ENCODE measurements at regions not wholly inside any gene's neighbourhood (a gene's known extent, or its start where the extent isn't known, plus 50 kb on each side); places are given as distances from the start of the nearest gene placed in this dataset.

DNA sequence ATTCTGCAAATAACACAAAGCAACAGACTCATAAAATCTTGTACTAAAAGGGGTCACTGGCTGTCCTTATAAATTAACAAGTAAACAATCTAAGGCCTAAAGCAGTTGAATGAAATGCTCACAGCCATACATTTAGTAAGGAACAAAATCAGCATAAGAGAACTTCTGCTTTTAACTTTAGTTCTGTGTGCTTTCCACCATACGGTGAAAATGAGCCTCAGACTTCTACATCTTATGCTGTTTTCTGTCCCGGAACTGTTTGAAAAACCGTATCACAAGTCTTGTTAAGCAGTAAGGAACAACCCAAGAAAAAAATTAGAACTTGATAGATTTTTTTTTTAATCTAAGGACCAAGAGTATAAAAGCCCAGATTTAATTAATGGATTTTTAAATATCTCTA, 549.1 kb upstream of the MIR17HG start:
- no peak for DNase-seq (ENCODE audit: low read depth in 1 of 2, low spot score in 1 of 2)

DNA sequence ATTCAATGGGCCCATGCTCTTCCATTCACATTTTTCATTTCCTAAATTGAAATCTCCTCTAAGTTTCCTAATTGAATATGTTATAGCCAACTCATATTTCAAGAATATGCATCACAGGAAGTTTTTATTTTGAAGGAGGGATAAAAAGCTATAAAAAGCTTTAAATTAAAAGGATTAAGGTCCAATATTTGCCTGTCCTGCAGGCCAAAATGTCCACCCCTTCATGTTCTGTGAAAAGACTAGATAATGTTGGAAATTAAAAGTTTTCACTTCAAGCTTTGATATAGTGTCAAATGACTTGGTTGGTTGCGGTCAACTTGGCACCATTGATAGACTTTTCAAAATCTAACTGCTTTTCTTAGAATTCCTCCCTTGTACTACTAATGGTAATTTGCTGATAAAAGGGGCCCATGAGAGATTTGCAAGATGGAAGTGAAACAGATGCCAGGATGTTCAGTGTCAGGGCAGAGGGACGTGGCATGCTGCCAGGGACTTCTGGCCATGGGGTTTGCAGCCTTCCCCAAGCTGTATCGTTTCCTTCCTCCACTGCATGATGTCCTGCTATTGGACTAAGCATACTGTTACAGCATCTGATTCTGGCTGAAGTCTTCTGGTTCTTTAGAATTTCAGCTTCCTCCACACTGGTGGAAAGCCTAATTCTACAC, 547.3 kb upstream of the MIR17HG start:
- POLR2A ChIA-PET: no interaction called here
- no peak for TF ChIP-seq CBX8 (IDR thresholded peaks at IDR 0.05)
- no peak for TF ChIP-seq EP300 (IDR thresholded peaks at IDR 0.05)
- TF ChIP-seq, protein P1, sequence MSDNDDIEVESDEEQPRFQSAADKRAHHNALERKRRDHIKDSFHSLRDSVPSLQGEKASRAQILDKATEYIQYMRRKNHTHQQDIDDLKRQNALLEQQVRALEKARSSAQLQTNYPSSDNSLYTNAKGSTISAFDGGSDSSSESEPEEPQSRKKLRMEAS (IDR thresholded peaks at IDR 0.05): no peak
- Histone ChIP-seq H3K9me3 (no peaks in the 10 kb centered on the region), H3K27ac (no peak overlapping the region), H3K4me1 (no peaks in the 10 kb centered on the region), H3K4me3 (no peak overlapping the region), H3K4me2 (no peak overlapping the region)
- DNase-seq (ENCODE audit: low read depth in 1 of 2, low spot score in 1 of 2) (no peak), FAIRE-seq (no peak), ATAC-seq (no peak)
- CTCF ChIA-PET: no interaction called here
- WGBS (ENCODE audit: missing lambda C conversion rate): 73% methylated on average over 3 of the region's 3 CpGs

More for the DNA sequence above, 549.1 kb upstream of the MIR17HG start:
- TF ChIP-seq RARB (CRISPR knock-in tag; IDR thresholded peaks at IDR 0.05) (no peak), HDAC2 (IDR thresholded peaks at IDR 0.05) (no peak)
- Histone ChIP-seq H3K4me2 (no peak overlapping the region), H3K9me3 (no peaks in the 10 kb centered on the region), H3K27ac (no peak overlapping the region), H3K4me1 (no peaks in the 10 kb centered on the region), H3K4me3 (no peak overlapping the region)
- POLR2A ChIA-PET: no interaction called here
- no peak for ATAC-seq
- CTCF ChIA-PET: no interaction called here
- no peak for FAIRE-seq
- WGBS (ENCODE audit: missing lambda C conversion rate): 83% methylated on average over 3 of the region's 3 CpGs

GRCh38 chr13:90801621-90802020, 545.9 kb upstream of the MIR17HG start:
- no peak for TF ChIP-seq REST (IDR thresholded peaks at IDR 0.05)
- no peak for TF ChIP-seq EP300 (IDR thresholded peaks at IDR 0.05)
- TF ChIP-seq JUN (IDR thresholded peaks at IDR 0.05): no peak
- no peak for TF ChIP-seq PBX3 (IDR thresholded peaks at IDR 0.05)
- no peak for TF ChIP-seq EHMT2 (IDR thresholded peaks at IDR 0.05; ENCODE audit: low read depth)
- TF ChIP-seq CHD4 (IDR thresholded peaks at IDR 0.05; ENCODE audit: borderline replicate concordance): no peak
- TF ChIP-seq SMC3 (IDR thresholded peaks at IDR 0.05): no peak
- TF ChIP-seq RCOR1 (IDR thresholded peaks at IDR 0.05; ENCODE audit: low read depth, low read length): no peak
- TF ChIP-seq TP53 (CRISPR knock-in tag; IDR thresholded peaks at IDR 0.05): no peak
- no peak for TF ChIP-seq NR3C1 (IDR thresholded peaks at IDR 0.05)
- TF ChIP-seq TFCP2L1 (CRISPR knock-in tag; IDR thresholded peaks at IDR 0.05): no peak
- TF ChIP-seq GATA3 (IDR thresholded peaks at IDR 0.05; ENCODE audit: borderline replicate concordance): no peak
- no peak for TF ChIP-seq ZC3H11A (IDR thresholded peaks at IDR 0.05)
- TF ChIP-seq ZSCAN20 (CRISPR knock-in tag; IDR thresholded peaks at IDR 0.05): no peak
- no peak for TF ChIP-seq HOXB13 (CRISPR knock-in tag; IDR thresholded peaks at IDR 0.05; ENCODE audit: low read depth)
- no peak for TF ChIP-seq SREBF2 (IDR thresholded peaks at IDR 0.05)
- TF ChIP-seq HOXB5 (CRISPR knock-in tag; IDR thresholded peaks at IDR 0.05): no peak
- TF ChIP-seq EHF (CRISPR knock-in tag; IDR thresholded peaks at IDR 0.05): no peak
- TF ChIP-seq FOSL2 (IDR thresholded peaks at IDR 0.05): no peak
- no peak for TF ChIP-seq FOSL2 (CRISPR knock-in tag; IDR thresholded peaks at IDR 0.05)
- 50% methylated on average over 7 of the region's 7 CpGs for WGBS (ENCODE audit: missing lambda C conversion rate)
- CTCF ChIA-PET: no interaction called here

More at GRCh38 chr13:90801621-90802020, 545.9 kb upstream of the MIR17HG start:
- H3K4me2 ChIP-seq: no peak overlapping the region
- no peak overlapping the region for H3K27ac ChIP-seq
- no peaks in the 10 kb centered on the region for H3K4me1 ChIP-seq
- POLR2A ChIA-PET: no interaction called here
- DNase-seq (ENCODE audit: low read depth in 1 of 2, low spot score in 1 of 2) (no peak), ATAC-seq (no peak), FAIRE-seq (no peak)
- no peaks in the 10 kb centered on the region for H3K9me3 ChIP-seq
- no peak overlapping the region for H3K4me3 ChIP-seq
